SK-N-SH (cell line): ENCODE measurements at regions not wholly inside any gene's neighbourhood (a gene's known extent, or its start where the extent isn't known, plus 50 kb on each side); places are given as distances from the start of the nearest gene placed in this dataset.

Experiments used
- CHD2 ChIP-seq: fragments of 150-350 bp; IDR thresholded peaks from 2 replicates; pipeline ENCODE4 v1.6.1; 2018; ENCODE audit warnings: low read length; ENCODE audit not compliant: partially characterized antibody
- CTCF ChIP-seq: fragments of 200-600 bp; sonication (generic); IDR thresholded peaks from 2 replicates; pipeline ENCODE4 v1.6.1; 2017; ENCODE audit warnings: antibody characterized with exemption, mild to moderate bottlenecking, moderate library complexity
- EZH2phosphoT487 ChIP-seq: fragments of 200-600 bp; sonication (generic); IDR thresholded peaks from 2 replicates; pipeline ENCODE4 v1.6.1; 2017; ENCODE audit warnings: low read depth, mixed run types, mild to moderate bottlenecking, antibody characterized with exemption, moderate library complexity, borderline replicate concordance
- RAD21 ChIP-seq: IDR thresholded peaks from 2 replicates; pipeline ENCODE4 v1.6.1; 2012; ENCODE audit warnings: mild to moderate bottlenecking, low read length
- RXRA ChIP-seq: IDR thresholded peaks from 2 replicates; pipeline ENCODE4 v1.4.0; 2012; ENCODE audit warnings: low read depth, mild to moderate bottlenecking, borderline replicate concordance
- SMC3 ChIP-seq: IDR thresholded peaks from 2 replicates; pipeline ENCODE4 v1.6.1; 2012; ENCODE audit warnings: low read depth, low read length, improper control_type of control experiment

- TF ChIP-seq CTCF = no peak
- no peak for TF ChIP-seq RAD21
- no peak for TF ChIP-seq EZH2phosphoT487
- TF ChIP-seq SMC3 = no peak
- no peak for TF ChIP-seq RXRA
- no peak for TF ChIP-seq CHD2
Measured at GRCh38 chr9:8074713-8075286, 275.2 kb upstream of the DMAC1 start.
